Prostate gland (tissue), 2 donors: ENCODE measurements at regions not wholly inside any gene's neighbourhood (a gene's known extent, or its start where the extent isn't known, plus 50 kb on each side); places are given as distances from the start of the nearest gene placed in this dataset.

ENCODE experiments used
- CTCF ChIP-seq, 4 experiments: fragments of 200-600 bp in 2 of 4; fragments of 450-650 bp in 2 of 4; sonication (generic) in 2 of 4; IDR thresholded peaks; 1 replicate in 3 of 4; 2 replicates in 1 of 4; pipeline ENCODE4 v1.5.1; 2016 to 2019; ENCODE audit warnings: antibody characterized with exemption in 4 of 4, mild to moderate bottlenecking in 2 of 4, moderate library complexity in 2 of 4
- POLR2AphosphoS5 ChIP-seq: sonication (generic); formaldehyde crosslinking; IDR thresholded peaks from one replicate; pipeline ENCODE4 v1.6.1; 2017; ENCODE audit warnings: antibody characterized with exemption

GRCh38 chr10:91343010-91343409, 67.1 kb upstream of the HECTD2 start:
- TF ChIP-seq CTCF (IDR thresholded peaks at IDR 0.05) = no peak
- TF ChIP-seq POLR2AphosphoS5 = no peak
